Activated effector memory CD4-positive, alpha-beta T cell treated with anti-CD3 and anti-CD28 coated beads, Interleukin-2, amount 50 U/mL, for 16 hours (primary cell): ENCODE measurements at regions not wholly inside any gene's neighbourhood (a gene's known extent, or its start where the extent isn't known, plus 50 kb on each side); places are given as distances from the start of the nearest gene placed in this dataset.
"Not testable (repeated sequence)": the region's sequence is repeated elsewhere in the genome, so short reads cannot be mapped to it uniquely, and the experiment has no call there.

Source experiments
- DNase-seq: peaks from one replicate; pipeline ENCODE4 v3.0.0-alpha.2; 2020

DNA sequence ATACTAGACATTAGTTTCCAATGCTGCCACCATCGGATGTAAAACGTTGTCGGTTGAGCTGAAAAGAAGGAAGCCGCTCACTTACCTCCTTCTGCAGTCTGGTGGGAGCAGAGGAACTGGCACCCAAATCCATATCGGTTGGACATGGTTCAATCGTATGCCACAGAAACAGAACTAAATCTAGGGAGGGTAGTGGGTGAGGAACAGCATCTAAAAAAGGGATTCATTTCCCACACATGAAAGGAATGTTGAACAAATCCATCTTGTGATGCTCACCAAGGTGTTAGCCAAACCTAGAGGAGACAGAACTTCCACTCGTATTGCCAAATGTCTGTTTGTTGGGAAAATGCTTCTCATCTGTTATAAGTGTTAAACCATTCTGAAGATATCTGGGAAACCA lies 532.7 kb downstream of the NLGN4X start:
- no peak for DNase-seq

DNA sequence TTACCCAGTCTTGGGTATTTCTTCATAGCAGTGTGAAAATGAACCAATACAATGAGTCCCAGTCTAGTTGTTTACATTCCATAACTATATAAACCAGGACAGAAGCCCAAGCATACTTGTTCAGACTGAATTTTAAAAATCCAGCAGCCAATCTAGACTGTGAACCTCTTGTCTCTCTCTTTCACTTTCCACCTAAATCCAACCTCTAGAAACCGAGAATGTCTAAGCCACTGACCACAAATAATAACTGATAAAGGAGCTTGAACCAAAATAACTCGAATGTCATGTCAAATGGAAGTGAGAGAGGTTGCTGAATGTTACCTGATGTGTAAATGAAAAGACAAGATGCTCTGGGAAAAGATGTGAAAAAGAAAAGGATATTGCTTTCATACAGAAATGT lies 544.7 kb downstream of the NLGN4X start:
- DNase-seq: no peak

DNA sequence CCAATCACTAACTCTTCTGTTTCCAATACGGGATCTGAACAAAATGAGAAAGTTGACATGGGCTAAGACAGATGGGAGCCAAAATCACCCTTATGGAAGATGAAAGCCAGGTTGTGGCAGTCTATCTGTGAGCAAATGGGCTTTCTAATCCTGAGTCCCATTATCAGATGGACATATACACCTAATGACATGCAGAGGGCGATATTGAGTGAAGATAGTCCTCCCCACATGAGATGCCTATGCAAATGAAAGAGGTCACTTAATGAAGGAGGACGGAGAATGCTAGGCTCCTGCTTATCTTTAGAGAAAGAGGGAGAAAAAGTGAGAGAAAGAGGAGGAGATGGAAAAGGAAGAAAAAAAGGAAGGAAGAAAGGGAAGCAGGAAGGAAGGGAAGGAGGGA lies 547.5 kb downstream of the NLGN4X start:
- DNase-seq: no peak

DNA sequence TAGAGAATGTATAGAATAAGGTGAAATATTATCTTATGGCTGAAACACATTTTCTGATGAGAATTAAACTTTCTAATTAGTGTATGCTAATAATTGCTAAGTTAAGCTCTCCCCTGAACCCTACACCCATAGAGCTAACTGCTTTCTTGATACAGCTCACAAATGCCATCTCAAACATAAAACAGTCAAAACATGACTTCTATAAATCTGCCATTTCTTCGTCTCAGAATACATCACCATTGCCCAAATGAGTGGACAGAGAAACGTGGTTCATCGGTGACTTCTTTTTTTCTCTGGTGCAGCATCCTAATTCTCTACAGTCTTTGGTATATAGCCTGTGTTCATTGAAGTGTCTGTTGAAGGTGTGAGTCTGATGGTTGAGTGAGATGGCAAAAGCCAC lies 554.6 kb downstream of the NLGN4X start:
- DNase-seq: no peak

DNA sequence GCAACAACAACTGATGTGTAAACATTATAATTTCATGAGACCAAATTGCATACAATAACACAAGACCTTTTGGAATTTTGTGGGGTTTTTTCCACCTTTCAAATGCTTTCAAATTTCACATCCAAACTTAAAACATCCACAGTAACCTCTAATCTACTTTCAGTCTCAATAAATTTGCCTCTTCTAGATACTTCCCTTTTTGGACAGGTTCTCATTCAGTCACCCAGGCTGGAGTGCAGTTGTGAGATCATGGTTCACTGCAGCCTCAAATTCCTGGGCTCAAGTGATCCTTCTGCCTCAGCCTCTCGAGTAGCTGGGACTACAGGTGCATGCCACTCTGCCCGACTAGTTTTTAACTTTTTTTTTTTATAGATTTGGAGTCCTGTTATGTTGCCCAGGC lies 556.6 kb downstream of the NLGN4X start:
- DNase-seq: no peak

DNA sequence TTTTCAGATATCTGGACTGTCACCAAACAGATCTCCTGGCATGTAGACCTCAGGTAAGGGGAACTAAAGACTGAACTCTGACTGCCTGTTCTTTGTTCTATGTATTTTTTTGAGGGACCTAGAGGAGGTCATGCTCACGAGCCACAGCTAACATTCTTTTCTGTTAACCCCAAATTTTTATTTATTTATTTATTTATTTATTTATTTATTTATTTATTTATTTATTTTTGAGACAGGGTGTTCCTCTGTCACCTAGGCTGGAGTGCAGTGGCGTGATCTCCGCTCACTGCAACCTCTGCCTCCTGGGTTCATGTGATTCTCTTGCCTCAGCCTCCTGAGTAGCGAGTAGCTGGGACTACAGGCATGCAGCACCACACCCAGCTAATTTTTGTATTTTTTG lies 562.0 kb downstream of the NLGN4X start:
- DNase-seq: not testable (repeated sequence)

DNA sequence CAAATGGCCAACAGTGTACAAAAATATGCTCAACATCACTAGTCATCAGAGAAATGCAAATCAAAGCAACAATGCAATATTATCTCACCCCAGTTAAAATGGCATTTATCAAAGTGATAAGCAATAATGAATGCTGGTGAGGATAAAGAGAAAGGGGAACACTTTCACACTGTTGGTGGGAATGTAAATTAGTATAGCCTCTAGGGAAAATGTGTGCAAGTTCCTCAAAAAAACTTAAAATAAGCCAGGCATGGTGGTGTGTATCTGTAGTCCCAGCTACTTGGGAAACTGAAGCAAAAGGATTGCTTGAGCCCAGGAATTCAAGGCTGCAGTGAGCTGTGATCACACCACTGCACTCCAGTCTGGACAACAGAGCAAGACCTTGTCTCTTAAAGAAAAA lies 572.1 kb downstream of the NLGN4X start:
- no peak for DNase-seq

DNA sequence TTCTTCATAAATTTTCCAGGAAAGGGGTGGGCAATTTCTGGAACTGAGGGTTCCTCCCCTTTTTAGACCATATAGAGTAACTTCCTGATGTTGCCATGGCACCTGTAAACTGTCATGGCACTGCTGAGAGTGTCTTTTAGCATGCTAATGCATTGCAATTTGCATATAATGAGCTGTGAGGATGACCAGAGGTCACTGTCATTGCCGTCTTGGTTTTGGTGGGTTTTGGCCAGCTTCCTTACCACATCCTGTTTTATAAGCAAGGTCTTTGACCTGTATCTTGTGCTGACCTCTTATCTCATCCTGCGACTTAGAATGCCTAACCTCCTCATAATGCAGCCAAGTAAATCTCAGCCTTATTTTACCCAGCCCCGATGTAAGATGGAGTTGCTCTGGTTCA lies 577.8 kb downstream of the NLGN4X start:
- DNase-seq: no peak

DNA sequence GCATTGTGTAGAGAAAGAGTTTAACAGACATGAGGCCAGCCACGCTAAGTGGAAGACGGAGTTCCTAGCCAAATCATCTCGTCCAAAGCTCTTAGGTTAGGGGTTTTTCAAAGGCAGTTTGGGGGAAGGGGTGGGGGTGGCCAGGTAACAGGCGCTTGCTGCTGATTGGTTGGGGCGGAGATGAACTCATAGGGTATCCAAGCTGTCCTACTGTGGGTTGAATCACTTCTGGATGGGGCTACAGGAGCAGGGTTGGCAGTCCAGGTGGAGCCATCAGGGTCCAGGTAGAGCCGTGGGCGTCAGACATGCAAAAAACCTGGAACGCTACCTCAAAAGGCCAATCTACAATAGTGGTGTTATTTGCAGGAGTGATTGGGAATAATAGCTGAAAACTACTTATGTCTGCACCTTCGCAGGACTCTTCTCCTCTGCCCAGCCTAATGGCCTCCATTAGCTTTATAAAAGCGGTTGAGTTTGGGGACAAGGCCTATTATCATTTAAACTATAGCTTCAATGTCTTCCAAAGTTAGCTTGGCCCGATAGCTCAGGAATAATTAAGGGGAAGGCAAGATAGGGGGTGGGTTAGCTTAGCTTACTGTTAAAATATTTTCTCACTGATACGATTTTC lies 579.6 kb downstream of the NLGN4X start:
- no peak for DNase-seq

DNA sequence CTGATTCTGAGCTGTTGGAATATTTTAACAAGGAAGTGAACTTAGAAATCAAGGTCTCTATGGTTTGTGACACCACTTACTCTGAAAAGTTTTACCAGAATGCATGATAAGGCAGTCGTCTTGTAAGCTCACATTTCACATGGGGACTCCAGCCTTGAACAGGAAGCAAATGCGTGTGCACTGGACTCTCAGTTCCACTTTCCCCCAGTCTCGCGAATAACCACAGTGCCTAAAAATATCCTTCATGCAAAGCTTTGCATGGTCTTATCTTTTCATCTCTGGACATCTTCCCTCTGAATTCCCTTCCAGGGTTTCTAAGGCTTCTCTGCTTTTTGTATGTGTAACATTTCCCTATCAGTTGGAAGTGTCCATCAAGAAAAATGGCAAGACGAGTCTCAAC lies 581.8 kb downstream of the NLGN4X start:
- DNase-seq: no peak

DNA sequence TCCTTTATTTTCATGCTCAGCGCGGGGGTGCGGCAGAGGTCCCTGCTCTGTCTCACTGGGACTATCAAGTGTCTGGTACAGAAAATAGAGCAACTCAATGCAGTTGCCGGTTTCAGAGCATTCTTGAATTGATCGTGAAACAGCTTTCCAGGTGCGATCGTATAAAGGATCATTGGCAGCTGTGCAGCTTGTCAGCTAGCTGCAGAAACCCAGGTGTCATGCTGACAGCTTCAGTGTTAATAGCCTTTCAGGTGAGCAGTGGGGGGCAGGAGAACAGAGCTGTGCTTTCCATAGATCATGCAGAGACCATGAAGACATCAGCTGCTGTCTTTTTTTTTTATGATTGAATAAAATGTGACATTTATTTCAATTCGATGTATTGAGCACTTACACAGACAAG lies 583.9 kb downstream of the NLGN4X start:
- no peak for DNase-seq

DNA sequence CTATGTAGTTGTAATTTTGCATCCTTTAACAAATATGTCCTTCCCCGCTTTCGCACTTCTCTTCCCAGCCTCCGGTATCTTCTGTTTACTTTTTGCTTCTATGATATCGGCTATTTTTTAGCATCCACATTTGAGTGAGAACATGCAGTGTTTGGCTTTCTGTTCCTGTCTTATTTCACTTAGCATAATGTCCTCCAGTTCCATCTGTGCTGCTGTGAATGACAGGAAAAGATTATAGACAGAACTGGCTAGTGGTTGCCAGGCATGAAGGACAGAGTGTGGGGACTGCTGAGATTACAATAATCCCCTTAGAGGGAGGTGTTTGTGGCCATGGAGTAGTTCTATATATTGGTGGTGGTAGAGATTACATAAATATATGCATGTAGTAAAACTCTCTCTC lies 588.6 kb downstream of the NLGN4X start:
- no peak for DNase-seq

DNA sequence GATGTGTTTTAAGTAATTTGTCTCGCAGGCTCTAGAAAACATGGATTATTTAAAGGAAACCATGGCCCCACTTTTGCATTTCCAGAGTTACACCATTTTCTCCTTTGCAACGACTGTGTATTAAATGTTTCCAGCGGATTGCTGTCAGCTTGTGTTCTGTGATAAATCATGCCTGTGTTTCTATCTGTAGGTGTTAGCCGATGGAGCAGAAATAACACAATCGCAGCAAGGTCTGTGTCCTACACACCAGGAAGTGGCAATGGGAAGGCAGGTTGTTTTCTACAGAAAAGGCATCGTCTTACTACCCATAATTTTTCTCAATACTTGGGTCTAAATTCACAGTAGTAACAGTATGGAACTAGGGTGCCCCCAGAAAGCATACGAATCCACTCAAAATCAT lies 590.1 kb downstream of the NLGN4X start:
- DNase-seq: no peak

DNA sequence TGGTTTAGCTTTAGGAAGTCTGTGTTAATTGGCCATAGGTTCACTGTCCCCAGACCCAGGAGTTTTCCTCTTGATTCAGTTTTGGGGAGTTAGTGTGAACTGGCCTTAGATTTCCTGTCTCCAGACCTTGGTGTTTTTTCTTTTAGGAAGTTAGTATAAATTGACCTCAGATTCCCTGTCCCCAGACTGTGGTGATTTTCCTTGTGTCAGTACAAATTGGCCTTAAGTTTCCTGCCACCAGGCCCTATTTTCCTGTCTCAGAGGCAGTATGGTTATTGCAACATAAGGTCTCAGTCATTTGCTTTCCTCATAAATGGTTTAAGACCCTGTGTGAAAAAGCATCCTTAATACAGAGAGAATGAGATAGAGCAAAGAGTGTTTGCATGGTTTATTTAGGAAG lies 595.8 kb downstream of the NLGN4X start:
- no peak for DNase-seq

DNA sequence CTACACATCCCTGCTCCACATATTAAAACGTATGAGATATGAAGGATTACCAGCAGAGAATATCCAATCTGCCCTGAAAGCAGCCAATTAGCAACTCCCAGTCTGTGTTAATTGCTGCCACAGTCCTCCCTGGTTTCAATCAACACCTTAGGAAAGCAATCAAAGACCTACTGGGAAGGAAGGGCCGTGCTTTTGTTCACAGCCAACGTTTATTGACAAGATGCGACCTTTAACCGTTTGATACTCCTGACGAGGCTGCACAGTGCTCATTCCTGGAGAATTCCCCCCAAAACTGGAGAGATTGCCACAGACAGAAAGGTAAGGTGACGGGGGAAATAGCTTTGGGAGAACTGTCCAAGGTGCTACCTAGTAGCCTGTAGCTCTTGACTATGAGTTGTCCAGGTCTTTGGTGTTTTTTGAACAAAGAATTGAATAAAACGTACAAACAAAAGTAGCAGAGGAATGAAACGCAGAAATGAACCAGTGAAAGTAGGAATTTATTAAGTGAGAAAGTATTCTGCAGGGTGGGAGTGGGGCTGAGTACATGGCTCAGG lies 596.5 kb downstream of the NLGN4X start:
- DNase-seq: no peak

DNA sequence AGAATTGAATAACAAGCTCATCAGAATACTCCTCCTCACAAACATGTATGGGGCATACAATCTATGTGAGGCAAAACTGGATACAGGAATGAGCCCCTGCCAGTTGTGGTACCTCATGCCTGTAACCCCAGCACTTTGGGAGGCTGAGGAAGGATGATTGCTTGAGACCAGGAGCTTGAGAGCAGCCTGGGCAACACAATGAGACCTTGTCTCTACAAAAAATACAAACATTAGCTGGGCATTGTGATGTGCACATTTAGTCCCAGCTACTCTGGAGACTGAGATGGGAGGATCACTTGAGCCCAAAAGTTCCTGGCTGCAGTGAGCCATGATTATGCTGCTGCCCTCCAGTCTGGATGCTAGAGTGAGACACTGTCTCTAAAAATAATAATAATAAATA lies 611.0 kb downstream of the NLGN4X start:
- DNase-seq: no peak

DNA sequence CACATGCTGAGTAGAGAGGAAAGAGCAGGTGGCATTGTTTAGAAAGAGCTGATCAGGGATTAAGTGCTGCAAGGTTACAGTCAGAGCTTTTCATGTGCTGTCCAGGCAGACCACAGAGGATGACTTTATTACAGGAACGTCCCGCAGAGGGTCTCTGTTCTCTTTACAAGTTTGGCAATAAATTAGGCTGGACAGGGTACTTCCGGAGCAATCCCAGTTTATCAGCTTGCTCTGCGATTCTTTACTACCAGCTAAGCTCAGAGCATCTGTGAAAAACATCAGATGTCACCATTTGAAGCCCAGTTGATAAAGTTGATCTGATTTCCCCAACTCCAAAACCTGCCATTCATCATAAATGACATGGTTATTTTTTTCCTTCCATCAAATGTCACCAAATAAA lies 633.1 kb downstream of the NLGN4X start:
- no peak for DNase-seq

DNA sequence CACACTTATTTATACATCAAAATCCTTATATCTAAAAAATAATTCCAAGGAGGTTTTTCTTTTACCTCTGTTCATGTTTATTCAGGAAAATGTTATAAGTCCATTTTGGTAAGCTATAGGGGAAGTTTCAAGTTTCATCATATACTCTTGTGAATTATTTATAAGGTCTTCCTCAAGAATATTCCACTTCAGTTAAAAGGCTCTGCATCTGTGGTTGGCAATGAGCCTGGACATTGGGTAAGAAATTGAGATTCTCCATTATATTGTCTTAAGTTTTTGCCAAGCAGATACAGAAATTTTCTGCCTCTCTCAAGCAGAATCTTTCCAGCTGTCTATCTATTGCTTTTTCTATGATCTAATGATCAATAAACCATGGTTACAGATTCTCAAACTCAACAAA lies 641.9 kb downstream of the NLGN4X start:
- no peak for DNase-seq

DNA sequence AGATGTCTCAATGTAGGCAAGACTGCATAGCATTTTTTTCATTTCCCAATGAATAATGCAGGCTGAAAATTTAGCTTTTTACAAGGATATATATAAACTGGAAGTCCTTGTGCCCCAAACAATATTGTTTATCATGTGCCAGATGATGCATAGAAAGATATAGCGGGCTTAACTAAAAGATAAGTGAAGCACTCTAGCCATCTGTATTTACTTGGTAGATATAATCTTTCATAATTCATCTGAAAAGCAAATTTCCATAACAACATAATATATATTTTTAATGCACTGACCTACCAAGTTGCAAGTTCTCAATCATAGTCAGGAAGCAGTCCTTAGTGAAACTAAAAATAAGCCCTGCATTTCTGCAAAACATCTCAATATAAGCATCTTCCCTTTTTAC lies 653.3 kb downstream of the NLGN4X start:
- no peak for DNase-seq

DNA sequence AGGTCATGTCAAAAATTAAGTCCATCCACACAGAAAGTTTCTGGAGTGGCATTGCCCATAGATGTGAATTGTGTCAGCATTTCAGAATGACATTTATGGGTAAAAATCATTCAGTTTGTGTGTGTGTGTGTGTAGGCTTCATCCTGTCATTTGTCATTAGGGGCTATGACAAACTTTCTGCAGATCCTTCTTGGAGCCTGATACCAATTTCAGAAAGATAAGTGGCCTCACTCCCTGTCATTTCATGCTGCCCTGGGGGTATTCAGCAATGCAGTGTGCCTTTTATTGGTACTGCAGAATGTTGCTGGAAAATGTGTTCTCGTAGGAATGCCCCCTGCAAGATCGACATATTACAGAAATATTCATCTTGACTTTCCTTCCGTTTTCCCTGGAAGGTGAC lies 659.7 kb downstream of the NLGN4X start:
- no peak for DNase-seq

DNA sequence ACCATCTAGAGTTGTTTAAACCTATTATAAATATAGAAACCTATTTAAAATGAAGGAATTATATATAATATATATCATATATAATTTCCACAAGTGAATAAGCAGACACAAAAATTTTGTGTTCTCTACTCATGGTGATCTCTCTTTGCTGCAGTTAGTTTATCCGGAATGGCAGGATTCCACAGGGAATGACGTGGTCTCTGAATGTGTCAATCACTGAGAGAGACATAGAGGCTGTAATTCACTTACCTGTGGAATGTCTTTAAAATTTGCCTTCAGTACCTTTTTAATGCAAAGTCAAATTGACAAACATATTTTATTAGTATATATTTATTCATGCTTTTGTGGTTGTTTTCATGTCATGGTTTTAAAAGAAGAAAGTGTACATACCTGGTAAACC lies 669.3 kb downstream of the NLGN4X start:
- DNase-seq: no peak

DNA sequence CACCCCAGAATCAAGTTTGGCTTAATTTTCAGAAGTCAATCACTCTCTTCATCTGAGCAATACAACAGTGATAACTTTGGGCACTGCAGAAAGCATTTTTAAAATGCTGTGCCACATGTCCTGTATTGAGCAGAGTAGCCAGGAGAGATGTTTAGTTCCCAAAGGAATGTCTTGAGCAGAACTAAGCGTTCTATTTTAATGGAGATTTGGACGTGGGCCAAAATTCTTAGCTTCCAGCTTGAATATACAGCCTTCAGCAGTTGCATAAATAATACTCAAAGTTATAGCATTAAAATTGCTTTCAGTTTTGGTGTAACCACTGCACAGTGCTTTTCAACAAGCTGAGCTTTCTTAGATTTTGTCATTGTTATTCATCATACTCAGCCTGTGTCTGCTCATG lies 679.2 kb downstream of the NLGN4X start:
- DNase-seq: no peak

DNA sequence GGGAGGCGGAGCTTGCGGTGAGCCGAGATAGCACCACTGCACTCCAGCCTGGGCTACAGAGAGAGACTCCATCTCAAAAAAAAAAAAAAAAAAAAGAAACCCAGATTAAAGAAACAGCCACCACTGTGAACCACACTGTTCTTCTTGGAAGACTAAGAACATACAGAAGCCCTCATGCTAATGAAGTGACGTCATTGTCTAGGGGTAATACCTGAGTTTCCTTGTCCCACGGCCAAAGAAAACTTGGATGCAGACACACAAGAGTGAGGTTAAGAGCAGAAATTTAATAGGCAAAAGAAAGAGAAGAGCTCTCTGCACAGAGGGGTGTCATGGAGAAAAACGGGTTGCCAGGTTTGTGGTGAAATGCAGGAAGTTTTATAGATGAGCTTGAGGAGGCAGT lies 691.6 kb downstream of the NLGN4X start:
- no peak for DNase-seq

DNA sequence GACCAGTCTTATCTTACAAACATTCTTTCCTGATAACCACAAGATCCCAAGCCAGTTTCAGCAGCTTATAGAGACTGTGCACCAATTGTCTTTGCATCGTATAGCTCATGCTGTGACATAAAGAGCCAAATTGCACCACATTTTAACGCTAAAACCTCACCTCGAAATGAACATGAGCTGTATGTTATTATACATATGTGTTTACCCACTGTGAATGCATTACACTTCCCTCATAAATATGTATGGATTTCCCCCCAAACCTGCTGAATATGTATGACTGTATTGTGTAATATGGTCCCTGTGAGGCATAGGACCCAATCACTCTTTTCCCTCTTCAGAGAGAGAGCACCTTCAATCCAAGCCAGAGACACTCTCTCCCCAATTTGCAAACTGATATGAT lies 692.4 kb downstream of the NLGN4X start:
- DNase-seq: no peak

DNA sequence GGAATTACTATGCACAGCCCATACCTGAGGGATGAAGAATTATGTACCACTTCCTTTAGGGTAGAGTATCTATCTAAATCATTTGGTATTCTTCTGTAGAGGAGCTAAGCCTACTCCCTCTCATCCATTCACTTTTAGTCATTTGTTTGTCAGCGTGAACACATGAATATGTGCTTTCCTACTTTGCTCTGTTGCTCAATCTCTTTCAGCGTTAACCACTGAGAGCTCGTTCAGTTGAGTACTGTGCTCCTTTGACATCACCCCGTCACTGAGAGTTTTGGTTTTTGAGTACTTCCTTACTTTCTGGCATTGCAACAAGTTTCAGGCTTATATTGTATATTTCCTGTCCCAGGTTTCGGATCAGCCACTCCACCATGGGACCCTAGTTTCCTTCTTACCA lies 700.6 kb downstream of the NLGN4X start:
- no peak for DNase-seq

DNA sequence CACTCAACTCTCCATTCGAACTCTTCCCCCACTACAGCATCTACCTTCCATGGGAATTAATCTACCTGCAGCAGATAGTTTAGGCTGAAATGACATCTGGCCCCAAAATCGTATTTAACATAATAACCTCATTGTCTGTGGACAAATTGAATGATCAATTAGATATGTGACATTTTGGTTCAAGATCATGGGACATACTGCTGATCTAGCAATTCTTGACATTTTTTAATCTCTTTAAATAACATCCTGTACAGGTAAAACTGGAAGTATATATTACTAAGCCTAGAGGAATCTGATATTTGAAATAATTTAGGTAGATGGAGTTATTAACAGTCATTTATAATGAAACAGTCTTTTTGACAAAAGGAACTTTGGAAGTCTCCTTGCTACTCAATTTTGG lies 702.5 kb downstream of the NLGN4X start:
- no peak for DNase-seq
